NCI-H2081 (cell line): ENCODE measurements at regions not wholly inside any gene's neighbourhood (a gene's known extent, or its start where the extent isn't known, plus 50 kb on each side); places are given as distances from the start of the nearest gene placed in this dataset.
"Not testable (repeated sequence)": the region's sequence is repeated elsewhere in the genome, so short reads cannot be mapped to it uniquely, and the experiment has no call there.

Experiments
- DNase-seq, 2 experiments: peaks; one replicate each; lab custom pipeline; 2025; lab: John Stamatoyannopoulos, UW

DNA sequence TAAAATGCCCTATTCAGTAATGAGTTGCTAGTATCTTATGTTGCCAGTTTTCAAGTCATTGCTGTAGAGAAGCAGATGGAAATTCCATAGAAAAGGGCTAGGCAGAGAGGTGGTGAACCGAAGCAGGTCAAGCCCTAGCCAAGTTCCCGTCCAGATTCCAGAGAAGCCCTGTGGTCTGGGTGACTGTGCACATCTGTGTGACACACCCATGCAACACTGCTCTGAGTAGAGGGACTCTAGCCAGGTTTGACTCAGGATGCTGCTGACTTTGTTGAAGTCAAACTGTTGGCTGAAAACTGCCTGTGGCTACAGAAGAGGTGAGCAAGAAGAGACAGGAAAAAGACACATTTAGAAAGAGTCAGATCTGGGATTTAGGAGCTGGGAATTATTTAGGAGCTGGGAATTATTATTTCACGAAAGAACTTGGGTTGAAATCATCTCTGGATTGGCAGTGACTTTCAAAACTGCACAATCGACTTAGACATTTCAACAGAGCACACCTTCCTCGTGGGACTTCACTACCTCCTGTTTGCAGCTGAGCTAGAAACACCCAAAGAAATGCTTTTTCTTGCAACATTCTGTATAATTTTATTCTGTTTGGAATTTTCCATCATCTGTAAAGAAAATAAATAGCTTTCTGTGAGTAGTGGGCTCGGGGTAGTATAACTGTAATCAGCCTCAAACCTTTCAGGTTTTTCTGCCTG lies 149.1 kb upstream of the PRKCQ start:
- DNase-seq: no peak

DNA sequence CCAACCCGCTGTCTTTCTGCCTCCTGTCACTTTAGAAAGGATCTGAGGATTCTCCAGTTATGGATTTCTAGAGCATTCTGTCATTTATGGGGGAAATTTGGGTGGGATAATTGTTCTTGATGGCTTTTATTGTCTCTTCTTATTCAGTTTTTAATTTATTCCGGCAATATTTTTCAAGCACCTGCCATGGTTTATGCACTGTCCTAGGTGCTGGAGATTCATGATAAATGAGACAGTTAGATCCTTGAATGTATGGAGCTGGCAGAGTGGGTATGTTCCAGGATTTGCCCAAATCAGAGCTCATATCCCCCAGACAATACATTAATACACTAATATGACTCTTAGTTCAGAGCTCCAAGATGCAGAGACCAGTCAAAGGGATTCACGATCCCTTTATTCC lies 146.8 kb upstream of the PRKCQ start:
- DNase-seq: no peak

DNA sequence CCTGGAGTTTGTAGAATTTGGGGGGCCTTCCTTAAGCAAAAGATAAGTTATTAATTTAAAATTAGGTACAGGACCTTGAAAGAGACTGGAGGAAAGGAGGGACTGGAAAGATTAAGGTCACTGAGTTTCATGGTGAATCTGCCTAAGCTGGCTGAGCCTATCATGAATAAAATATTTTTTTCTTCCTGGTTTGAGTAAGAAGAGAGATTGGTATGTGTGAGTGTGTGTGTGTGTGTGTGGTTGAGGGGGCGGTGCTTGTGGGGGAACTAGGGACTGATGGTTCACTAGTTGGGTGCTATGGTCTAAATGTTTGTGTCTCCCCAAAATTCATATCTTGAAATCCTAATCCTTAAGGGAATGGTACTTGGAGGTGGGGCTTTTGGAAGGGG lies 142.5 kb upstream of the PRKCQ start:
- DNase-seq: no peak

DNA sequence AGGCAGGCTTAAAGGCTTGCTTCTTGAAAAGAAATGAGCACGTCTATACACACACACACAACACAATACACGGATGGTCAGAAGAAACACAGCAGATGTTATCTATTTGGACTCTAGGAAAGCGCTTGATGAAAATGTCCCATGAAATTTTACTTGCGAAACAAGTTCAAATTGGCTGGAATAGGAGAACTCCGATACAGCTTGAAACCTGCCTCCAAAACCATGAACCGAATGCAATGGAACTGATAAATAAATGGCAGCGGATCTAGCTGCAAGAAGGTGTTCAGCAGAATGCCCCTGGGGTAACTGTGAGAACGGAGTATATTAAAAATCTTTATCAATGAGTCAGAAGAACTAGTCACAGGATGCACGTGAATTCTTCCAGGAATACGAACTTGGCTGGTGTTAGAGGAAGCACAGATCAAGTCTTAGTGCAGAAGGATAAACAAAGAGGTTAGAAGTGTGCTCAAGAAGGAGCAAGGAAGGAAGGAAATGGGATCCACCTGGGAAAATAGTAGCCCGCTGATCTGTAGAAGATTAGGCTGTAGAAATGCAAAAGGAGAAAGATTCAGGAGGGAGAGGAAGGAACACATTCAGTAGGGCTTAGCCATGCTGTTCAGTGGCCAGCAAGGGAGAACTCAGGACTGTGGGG lies 142.0 kb upstream of the PRKCQ start:
- no peak for DNase-seq

DNA sequence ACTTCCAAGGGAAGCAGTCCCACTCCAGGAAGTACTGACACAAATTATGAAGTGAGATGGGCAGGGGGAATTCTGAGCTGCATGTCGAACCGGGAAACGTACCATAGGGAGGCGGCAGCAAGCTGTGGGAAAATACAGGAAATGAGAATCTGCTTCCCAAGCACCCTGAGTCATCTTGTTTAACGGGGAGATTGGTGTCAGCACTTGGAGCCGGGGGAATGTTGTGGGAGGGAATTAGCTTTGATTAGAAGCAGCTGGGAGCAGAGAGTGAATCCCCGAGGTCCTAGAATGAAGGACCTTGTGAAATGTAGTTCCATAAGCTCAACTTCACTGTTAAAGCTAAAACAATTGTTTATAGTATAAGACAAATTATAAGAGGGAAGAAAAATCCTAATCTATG lies 141.4 kb upstream of the PRKCQ start:
- no peak for DNase-seq

DNA sequence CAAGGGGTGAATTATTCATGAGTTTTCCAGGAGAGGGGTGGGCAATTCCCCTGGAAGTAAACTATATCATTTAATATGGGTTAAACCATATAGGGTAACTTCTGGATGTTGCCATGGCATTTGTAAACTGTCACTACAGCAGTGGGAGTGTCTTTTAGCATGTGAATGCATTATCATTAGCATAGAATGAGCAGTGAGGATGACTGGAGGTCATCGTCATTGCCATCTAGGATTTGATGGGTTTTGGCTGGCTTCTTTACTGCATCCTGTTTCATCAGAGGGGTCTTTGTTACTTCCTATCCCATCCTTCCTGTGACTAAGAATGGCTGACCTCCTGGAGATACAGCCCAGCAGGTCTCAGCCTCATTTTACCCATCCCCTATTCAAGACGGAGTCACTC lies 139.5 kb upstream of the PRKCQ start:
- DNase-seq: no peak

DNA sequence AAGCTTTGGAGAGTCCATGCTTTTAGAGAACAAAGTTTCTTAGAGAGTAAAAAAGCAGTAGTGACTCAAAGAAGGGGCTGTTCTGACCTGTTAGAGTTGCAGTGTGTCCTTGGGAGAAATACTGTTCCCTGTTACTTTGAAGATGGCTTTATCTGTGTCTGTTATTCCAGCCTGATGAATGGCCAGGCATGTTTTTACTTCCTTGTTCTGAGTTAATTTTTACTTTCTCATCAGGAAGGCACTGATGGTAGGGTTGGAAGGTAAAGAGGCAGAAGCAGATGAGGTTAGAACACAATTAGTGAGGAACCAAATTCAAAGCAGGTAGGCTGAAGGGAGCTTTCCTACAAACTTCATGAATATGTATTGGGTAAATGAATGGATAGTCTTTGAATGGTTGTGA lies 138.5 kb upstream of the PRKCQ start:
- DNase-seq: no peak

DNA sequence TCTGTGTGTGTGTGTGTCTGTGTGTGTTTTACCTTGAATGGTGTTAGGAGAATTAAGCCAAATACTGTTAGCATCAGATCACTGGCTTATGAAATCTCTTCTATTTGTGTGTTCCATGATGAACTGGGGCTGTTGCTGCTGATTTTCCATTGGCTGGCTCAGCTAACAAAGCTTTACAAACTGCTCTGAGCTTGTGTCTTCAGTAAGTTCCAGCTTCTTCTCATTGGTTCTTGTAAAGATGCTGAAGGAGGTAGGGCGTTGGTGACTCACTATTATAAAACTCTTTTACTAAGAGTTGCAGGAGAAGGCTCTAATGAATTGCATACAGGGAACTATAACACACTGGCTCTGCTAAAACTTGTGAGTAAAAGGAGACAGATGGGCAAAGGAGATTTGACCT lies 136.4 kb upstream of the PRKCQ start:
- no peak for DNase-seq

DNA sequence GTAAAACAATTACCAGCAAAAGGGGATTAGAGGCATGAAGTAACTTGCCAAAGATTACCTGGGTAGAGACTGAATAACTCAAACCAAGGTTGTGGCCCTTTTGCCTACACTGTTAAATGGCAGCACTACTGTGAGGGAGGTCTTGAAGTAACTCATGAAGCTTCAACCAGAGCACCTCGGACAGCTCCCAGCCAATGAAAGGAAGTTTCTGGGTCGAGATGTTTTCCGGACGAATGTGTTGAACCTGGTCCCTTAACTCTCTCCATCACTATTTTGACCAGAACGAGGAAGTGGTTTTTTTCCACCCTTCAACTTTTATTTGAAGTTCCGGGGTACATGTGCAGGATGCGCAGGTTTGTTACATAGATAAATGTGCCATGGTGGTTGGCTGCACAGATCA lies 133.6 kb upstream of the PRKCQ start:
- DNase-seq: no peak

DNA sequence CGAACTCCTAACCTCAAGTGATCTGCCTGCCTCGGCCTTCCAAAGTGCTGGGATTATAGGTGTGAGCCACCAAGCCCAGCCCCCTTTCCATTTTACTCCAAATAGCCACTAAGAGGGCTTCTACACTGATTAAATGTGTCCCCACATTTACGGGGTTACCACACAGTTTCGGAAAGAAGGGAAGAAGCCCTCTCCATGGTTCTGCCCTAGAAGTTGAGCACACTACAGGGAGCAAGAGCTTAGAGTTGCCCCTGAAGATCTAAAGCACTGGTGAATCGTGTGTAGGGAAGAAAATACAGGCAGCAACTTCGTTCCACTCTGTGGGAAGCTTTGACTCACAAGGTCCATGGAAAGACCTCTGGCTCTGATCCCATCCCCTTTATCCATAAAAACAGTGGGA lies 133.0 kb upstream of the PRKCQ start:
- no peak for DNase-seq

DNA sequence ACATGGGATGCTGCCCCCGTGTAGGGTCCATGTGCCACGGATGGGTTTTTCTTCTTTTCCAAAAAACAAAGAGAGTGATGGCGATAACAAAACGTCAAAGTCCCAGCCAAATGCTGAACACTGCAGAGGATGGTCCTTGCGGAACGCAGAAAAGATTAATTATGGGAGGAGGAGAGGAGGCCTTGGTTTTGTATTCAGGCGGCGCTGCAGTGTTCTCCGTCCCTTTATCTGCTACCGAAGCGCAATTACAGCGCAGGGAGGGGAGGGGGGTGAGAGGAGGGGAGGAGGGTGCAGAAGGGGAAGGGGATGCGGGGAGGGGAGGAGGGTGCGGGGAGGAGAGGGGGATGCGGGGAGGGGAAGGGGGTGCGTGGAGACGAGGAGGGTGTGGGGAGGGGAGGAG lies 131.8 kb upstream of the PRKCQ start:
- no peak for DNase-seq

DNA sequence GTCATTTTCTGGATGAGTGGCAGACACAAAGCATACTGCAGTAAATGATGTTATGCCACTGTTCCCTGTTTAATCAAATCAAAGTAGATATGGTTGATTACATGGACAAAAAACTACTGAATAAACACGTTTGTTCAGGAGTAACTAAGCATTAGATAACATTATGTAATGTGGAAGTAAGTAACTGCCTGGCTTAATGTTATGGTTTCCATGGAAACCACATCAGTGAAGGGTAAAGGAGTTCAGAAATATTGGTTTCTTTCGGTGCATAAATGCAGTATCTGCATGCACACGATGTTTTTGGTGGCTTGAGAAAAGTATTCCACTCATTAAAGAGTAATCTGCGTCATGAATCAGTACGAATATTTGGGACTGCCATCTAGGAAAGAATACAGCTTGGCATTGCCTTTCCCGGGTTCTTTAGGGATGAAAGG lies 131.3 kb upstream of the PRKCQ start:
- DNase-seq: peak in 1 of 2 experiments; percentile 23

DNA sequence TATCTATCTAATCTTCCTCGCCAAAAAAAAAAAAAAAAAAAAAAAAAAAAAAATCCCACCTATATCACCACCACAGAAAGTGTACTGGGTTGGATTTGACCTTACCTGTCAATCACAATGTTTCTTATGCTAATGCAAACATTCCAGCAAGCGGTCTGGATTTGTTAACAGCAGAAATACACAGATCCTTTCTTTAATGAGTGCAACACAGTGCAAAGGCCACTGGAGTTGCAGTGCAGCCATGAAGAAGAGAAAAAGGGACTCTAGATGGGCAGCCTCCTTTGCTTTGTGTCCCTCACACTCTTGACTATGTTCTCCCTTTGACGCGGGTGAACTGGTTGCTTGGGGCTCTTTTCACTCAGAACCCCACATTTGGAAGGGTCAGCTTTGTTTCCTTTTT lies 127.3 kb upstream of the PRKCQ start:
- no peak for DNase-seq

DNA sequence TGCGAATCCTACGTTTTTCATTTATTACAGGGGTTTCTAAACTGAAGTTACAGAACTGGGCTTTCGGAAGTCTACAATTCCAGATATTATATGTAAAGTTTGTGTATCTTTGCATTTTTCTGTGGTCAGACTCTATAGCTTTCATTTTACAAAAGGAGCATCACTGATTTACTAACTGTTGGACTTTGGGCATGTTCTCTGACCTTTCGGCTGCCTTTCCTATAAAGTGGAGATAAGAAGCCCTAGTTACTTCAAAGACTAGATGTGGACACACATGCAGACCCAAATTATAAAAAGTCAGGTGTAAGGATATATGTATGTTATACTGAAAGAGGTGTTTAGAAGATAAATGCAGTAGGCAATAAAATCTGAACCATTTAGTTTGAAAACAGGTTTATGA lies 126.6 kb upstream of the PRKCQ start:
- no peak for DNase-seq

DNA sequence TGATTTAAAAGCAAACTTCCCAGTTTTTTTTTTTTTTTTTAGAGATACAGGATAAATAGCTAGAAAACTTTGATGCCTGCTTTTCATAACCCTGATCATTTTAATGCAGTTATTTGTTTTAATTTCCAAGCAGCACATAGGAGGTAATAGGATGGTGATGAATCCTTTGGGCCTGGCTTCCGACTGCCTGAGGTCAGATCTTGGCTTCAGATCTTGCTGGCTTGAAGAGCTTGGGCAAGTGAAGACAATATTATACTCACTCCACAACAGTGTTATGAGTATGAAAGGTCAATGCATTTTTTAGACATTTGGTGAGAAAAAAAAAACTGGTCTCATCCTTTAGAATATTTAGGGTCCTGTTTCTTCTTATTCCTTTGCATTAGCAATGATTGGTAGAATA lies 124.8 kb upstream of the PRKCQ start:
- no peak for DNase-seq

DNA sequence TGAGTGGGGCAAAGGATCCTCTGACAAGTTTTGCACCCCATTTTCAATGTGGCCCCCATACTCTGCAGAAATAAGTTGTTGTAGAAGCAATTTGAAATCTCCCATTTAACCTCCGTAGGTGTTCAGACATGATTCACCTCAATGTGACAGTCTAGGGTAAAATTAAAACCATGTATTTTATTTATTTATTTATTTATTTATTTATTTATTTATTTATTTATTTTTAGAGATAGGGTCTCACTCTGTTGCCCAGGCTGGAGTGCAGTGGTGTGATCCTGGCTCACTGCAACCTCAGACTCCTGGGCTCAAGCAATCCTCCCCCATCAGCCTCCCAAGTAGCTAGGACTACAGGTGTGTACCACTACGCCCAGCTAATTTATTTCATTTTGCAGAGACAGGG lies 122.8 kb upstream of the PRKCQ start:
- not testable (repeated sequence) for DNase-seq

DNA sequence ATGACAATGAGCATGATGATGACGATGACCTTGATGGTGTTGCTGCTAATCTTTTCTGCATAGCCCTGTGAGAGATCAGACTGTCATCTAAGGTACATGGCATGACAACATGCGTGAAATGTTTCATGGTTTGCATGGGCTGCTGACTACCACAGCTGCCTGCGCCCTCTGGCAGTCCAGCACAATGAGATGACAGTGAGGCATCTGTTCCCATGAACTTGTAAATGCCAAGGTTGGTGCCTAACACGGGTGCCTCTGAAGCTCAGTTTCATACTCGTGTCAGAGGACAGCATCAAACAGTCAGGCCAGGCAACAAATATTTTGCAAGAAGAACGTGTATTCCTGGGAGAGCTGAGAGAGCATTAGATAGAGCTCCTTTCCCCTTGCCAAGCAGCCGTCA lies 122.0 kb upstream of the PRKCQ start:
- no peak for DNase-seq

DNA sequence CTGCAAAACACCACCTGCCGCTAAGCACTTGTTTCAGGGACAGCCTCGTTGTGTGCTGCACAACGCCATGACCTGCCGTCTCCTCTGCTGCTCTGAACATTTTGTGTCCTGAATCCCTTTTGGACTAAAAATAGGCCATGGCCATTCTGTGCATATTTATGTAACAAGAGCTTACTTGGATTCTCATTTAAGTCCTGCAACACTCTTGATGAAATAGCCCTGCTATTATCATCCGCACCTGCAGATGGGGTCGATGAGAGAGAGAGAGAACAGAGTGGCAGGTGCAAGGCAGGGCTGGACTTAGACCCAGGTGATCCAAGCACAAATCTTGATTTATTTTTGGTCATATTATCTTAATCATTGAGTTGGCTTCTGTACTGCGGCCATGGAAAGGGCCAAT lies 121.2 kb upstream of the PRKCQ start:
- peak in 1 of 2 experiments; percentile 1 for DNase-seq

DNA sequence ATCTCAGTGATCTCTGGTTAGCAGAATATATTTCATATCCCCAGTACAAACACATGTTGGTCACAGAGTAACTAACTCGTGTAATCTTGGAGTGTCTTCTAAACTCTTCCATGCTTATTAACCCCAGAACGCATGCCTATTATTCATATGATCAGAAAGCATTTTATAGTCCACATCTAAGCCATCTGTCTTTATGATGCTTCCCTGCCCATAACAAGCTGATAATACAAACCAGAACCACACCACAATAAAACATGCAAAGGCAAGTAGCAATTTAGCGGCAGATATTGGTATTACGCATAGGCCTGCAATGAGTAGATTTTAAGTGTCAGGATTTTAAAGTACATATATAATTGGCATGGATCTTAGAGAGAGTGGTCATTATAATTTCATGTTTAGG lies 120.0 kb upstream of the PRKCQ start:
- DNase-seq: no peak

DNA sequence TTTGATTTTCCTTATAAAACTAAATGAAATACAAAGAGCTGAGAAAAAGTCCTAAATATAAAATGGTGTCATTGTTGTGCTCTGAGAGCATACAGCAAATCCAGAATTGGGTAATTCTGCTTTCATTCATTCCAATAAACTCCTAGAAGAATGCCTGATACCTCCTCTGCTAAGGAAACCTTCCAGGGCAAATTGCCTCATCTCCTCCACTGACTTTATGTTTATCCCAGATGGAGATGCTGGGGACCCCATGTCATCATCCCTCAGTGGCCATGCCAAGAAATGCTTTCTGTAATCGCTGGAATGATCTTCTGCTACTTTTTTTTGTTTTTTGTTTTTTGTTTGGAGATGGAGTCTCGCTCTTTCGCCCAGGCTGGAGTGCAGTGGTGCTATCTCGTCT lies 119.3 kb upstream of the PRKCQ start:
- DNase-seq: no peak

DNA sequence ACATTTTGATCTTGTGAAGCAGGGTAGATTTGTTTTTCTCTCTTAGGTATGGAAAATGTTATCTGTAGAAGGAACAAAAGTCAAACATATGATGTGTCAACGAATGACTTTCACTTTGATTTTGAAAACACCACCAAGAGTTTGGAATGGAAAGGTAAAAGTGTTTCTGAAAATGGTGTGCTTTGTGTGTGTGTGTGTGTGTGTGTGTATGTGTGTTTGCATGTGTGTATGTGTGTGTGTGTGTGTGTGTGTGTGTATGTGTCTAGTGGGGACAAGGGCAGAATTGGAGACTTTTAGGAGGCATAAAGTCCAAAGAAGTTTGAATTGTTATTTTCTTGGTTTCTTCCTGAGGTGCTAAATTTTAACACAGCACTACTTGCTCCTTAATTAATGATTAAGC lies 115.4 kb upstream of the PRKCQ start:
- no peak for DNase-seq

DNA sequence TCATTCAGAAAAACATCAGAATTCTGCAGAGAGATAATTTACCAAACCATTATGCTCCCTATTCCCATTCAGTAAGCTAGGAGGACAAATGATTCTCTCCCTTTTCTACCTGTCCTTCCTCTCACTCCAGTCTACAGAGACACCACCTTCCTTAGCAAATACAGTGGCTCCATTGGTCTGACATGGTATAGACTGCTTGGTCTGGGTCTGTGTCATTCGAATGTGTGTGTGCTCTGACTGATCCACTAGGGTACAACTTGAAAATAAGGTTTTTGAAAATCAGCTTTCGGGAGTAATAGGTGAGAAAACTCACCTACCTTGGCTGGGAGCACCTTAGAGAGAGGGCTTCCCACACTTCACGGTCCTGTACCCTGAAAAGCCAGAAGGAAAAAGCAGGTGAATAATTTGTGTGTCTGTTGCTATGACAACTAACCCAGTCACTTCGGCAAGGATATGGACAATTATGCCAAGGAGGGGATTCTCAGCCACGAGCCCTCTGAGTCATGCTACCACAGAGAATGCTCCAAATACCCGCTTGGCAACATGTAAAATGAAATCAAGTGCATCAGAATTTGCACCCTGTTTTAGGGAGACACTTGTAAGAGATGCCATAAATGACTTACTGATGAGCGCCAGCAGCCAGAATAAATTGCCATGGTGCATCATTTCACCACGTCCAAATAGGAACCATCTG lies 114.5 kb upstream of the PRKCQ start:
- DNase-seq: no peak

DNA sequence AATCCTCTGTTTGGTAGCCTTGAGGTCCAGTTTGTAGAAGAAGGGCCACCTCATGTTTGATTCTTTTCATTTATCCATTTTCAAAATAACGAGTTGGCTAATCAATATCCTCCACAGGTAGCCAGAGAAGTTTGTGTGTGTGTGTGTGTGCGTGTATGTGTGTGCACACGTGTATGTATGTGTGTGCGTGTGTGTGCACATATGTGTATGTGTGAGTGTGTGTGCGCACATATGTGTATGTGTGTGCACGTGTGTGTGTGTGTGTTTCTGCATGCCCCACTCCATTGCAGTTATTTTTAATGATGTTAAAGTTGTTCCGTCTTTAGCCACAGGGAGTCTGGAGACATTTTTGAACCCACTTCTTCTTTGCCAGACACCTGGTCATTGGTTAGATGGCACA lies 112.8 kb upstream of the PRKCQ start:
- DNase-seq: no peak

DNA sequence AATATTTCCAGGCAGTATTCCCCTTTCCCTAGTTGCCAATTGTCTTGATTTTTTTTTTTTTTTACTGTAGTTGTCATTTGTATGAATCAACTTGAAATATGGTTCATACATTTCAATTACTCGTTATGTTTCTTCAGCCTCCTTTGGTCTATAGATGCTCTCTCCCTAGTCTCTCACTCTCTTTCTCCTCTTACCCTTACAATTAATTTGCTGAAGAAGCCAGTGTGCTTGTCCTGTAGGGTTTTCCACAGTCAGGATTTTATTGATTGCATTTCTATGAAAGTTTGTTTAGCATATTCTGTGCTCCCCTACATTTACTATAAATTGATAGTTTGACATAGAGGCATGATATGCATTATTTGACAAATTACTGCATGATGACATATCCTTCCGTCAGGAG lies 112.0 kb upstream of the PRKCQ start:
- DNase-seq: no peak
